HUDEP-2 (cell line): ENCODE measurements at regions not wholly inside any gene's neighbourhood (a gene's known extent, or its start where the extent isn't known, plus 50 kb on each side); places are given as distances from the start of the nearest gene placed in this dataset.
"Not testable (repeated sequence)": the region's sequence is repeated elsewhere in the genome, so short reads cannot be mapped to it uniquely, and the experiment has no call there.

Experiments
- DNase-seq, 76 experiments: peaks; one replicate each; lab custom pipeline; 2025; ENCODE audit not compliant: unreplicated experiment in 76 of 76; lab: John Stamatoyannopoulos, UW

- no peak for DNase-seq
Observed at GRCh38 chr15:20369500-20369899, 172.1 kb downstream of the GOLGA6L6 start.

- no peak for DNase-seq
Observed at GRCh38 chr15:20368974-20369373, 172.6 kb downstream of the GOLGA6L6 start.

GRCh38 chr15:20367093-20367492 is 174.5 kb downstream of the GOLGA6L6 start:
- DNase-seq, result no peak

GRCh38 chr15:20363591-20363990 is 178.0 kb downstream of the GOLGA6L6 start:
- not testable (repeated sequence) for DNase-seq

DNA sequence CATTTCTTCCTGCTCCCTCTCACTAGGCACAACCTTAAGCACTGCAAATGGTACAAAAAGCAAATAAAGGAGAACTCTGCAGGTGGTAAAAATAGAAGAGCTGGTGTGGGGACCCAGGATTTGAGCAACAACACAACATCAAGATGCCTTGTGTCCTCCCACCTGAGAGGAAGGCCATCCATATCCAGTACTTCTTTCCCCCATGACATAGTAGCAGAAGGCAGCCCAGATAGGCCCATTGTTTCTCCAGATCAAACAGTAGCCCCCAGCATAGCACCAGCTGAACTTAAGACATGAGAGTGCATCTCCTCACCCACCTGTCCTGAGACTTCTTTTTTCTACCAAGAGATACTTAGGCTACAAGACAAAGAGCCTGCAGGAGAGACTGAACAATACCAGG is 180.5 kb downstream of the GOLGA6L6 start:
- no peak for DNase-seq

DNA sequence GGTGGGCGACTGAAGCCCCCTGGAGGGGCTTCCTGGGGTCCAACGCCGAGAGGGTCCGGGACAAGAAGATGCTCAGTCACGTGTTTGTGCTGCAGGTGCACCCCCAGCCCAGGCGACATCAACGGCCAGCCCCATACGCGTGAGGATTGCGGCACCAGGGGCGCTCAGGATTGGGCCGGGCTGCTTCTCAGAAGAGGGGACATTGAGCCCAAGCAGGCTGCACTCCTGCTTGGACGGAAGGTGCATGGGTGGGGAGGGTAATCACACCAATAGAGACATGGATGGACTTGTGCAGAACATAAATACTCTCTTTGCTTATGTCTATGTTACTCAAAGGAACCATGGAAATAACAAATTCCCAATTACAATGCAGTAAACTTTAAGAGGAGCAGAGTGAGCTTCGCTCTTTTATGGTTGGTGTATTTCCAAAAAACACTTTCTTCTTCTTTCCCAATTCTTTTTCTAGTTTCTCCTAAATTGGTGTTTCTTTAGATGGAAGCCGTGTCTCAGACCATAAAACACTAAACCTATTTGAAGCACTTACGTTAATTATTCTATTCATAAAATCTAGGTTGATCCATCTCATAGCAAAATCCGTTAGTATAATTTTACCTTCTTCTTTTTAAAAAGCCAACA is 182.7 kb downstream of the GOLGA6L6 start:
- DNase-seq, result no peak

- no peak for DNase-seq
Observed at GRCh38 chr15:20358066-20358778, 183.4 kb downstream of the GOLGA6L6 start.

DNA sequence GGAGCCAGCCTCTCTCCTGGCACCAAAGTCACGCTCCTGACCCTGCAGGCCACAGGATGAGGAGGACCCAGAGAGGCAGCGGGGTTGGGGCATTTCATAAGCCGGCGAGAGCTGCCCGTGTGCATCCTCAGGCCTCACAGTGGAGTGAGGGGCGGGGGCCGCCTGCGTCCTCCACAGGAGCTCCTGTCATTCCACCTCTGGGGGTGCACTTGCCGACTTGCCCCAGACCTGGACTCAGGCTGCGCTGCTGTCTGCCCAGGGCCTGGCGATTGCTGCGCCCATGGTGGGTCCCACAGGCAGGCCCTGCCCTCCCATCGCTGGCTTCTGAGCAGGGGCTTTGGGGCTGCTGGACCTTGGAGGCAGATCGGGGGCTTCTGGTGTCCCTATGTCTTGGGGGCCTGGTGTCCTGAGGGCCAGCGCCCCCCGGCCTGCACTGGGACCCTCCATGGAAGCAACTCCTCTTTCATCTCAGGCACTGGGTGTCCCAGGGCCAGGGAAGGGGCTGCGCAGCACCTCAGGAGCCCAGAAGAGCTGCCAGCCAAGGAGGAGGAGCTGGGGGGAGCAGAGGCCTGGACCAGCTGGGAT is 184.0 kb downstream of the GOLGA6L6 start:
- no peak for DNase-seq

- no peak for DNase-seq
Observed at GRCh38 chr15:20356911-20357480, 184.6 kb downstream of the GOLGA6L6 start.

DNA sequence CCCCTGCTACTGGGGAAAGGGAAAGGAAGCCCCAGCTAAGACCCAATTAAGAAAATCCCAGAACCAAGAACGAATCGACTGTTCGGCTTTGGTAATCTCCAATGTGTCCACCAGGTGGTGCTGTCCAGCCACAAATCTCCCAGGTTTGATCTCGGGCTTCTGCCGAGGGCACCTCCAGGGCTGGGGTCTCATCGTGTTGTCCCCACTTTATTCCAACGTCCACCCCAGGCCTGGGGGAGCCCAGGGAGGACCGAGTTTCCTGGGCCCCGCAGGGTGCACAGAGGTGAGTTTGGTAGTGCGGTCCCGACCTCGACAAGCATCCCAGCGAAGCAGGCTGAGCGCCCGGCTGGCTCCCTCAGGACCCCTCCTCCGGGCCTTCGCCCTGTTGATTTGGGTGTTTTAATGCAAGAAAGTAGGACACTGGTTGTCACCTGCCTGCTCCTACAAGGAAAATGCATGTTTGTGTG is 185.1 kb downstream of the GOLGA6L6 start:
- DNase-seq, result no peak

DNA sequence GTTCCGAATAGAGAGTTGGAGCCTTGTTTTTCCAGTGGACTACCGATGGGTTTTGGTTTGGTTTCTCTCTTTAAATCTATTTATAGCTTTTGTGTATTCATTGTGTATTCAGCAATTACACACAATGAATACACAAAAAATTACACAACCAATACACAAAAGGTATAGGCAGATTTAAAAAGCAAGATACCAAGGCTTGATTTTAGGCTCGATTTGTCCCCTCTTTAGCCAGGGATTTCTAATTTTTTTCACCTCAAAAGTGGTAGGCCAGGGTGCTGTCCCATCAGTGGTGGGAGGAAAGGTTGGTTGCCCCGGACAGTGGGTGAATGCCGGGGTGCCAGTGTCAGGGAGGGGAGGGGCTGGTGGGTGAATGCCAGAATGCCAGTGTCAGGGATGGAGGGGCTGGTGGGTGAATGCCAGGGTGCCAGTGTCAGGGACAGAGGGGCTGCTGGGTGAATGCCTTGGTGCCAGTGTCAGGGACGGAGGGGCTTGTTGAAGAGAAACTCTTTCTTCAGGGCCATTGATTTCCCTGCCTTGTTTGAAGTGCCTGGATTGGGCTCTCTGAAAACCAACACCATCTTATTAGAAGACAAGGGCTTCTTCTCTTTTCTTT is 186.2 kb downstream of the GOLGA6L6 start:
- no peak for DNase-seq

DNA sequence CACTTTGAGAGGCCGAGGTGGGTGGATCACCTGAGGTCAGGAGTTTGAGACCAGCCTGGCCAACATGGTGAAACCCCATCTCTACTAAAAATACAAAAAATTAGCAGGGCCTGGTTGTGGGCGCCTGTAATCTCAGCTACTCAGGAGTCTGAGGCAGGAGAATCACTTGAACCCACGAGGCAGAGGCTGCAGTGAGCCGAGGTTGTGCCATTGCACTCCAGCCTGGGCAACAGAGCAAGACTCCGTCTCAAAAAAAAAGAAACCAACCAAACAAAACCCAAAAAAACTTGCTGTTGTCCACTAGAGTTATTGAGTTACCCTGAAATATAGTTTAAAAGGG is 186.7 kb downstream of the GOLGA6L6 start:
- DNase-seq, result not testable (repeated sequence)

- DNase-seq, result no peak
Observed at GRCh38 chr15:20353966-20354883, 187.4 kb downstream of the GOLGA6L6 start.

DNA sequence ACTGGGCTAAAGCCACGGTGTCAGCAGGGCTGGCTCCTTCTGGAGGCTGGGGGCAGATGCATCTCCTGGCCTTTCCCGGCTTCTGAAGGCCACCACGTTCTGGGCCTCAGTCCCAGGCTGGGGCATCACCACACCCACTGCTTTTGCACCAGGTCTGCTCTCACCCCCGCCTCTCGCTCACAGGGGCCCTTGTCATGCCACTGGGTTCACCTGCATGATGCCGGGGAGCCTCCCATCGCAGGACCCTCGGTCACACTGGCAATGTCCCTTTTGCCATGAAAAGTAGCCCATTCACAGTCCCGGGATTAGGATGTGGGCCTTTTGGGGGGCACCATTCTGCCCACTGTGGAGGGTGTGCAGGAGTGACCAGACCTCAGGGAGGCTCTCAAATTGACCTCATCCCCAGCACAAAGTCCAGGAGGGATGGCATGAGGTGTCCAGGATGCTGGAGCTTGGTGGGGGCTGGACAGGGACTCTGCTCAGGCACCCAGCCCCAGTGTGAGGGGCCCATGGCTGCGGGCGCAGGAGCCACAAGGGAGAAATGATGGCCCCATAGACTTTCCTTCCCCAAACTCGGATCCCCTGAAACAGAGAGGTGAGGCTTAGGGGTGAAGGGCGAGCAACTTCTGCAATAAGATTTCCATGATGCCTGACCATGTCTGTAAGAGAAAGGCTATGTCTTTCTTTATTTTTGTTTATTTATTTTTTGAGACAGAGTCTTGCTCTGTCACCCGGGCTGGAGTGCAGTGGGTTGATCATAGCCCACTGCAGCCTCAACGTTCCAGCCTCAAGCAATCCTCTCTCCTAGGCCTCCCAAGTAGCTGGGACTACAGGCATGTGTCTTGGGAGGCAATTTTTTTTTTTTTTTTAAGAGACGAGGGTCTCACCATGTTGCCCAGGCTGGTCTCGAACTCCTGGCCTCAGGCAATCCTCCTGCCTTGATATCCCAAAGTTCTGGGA is 189.1 kb downstream of the GOLGA6L6 start:
- no peak for DNase-seq

DNA sequence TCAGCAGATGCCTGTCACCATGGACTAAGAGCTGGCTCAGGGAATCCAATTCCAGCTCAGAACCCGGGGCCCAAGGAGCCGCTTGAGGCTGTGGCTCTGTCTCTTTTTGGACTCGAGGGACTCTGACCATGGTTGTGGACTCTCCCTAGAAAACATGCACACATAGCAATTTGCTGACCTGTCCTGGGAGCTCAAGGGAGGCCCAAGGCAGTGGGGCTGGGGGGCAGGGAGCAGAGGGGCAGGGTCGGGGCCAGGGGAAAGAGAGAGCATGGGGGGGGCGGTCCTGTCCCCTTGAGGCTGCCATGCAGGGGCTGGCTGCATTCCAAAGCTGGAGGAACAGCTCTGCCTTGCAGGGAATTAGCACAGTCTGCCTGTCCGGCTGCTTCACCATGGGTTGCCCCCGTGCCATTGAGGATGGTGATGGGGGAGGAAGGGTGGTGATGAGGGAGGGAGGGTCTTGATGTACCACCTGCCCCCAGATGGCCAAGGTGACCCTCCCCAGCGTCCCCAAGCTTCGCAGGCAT is 190.1 kb downstream of the GOLGA6L6 start:
- DNase-seq, result no peak

DNA sequence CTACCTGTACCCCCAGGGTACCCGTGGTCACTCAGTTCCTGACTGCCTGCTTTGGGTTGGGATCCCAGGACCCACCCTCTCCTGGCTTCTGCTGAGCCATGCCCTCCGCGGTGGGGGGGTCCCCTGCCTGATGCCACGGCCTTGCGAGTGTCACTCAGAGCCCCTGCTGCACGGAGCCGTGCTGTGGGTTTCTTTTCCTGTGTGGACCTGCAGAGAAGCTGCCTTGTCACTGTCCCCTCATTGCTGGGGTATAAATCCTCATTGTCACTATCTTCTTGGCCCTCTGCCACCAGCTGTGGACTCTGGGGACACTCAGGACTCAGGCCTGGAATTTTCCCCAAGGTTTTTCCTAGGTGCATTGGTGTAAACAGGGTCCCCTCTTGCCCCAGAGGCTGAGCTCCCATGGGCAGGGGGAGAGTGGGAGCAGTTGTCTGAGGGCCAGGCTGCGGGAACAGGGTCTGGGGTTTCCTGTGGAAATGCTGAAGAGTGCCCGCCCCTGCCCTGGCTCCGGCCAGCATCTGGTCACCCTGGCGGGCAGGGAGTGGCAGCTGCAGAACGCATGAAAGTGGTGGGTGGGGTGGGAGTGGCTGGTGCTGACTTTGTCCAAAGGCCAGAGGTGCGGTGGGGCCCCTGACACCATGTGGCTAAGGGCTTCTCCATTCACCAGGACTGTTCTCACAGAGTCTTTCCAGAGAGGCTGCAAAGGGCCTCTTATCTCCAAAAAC is 191.7 kb downstream of the GOLGA6L6 start:
- DNase-seq, result no peak

- DNase-seq, result no peak
Observed at GRCh38 chr15:20348900-20349773, 192.5 kb downstream of the GOLGA6L6 start.
